Spinal cord (tissue), 9 donors: ENCODE measurements at regions not wholly inside any gene's neighbourhood (a gene's known extent, or its start where the extent isn't known, plus 50 kb on each side); places are given as distances from the start of the nearest gene placed in this dataset.
"Not testable (repeated sequence)": the region's sequence is repeated elsewhere in the genome, so short reads cannot be mapped to it uniquely, and the experiment has no call there.

ENCODE experiments used
- DNase-seq, 6 donors: peaks; one replicate each; pipeline versions ENCODE4 v3.0.0 to v3.0.0-alpha.2; 2013 to 2015; ENCODE audit warnings: low spot score in 6 of 6, low read depth in 4 of 6
- H3K27ac ChIP-seq: one replicate; pipeline ENCODE4 v1.5.1; 2013; ENCODE audit warnings: low read depth, low read length, control low read depth
- H3K27me3 ChIP-seq: one replicate; pipeline ENCODE4 v1.6.1; 2013; ENCODE audit warnings: low read length; ENCODE audit not compliant: control insufficient read depth, insufficient read depth
- H3K36me3 ChIP-seq: one replicate; pipeline ENCODE4 v1.6.1; 2013; ENCODE audit warnings: low read length; ENCODE audit not compliant: control insufficient read depth, insufficient read depth
- H3K4me1 ChIP-seq: one replicate; pipeline ENCODE4 v1.6.1; 2013; ENCODE audit warnings: low read length; ENCODE audit not compliant: control insufficient read depth, insufficient read depth
- H3K4me3 ChIP-seq: one replicate; pipeline ENCODE4 v1.5.1; 2013; ENCODE audit warnings: low read depth, low read length, control low read depth
- H3K9me3 ChIP-seq: one replicate; pipeline ENCODE4 v1.6.1; 2013; ENCODE audit warnings: low read length; ENCODE audit not compliant: control insufficient read depth, insufficient read depth
- WGBS: methylation state at CpG from one replicate; pipeline ENCODE4 v1.1.5; 2013; ENCODE audit warnings: missing lambda C conversion rate; ENCODE audit not compliant: insufficient coverage; 5-methylcytosine and 5-hydroxymethylcytosine counted together
- donor health status: healthy.

DNA sequence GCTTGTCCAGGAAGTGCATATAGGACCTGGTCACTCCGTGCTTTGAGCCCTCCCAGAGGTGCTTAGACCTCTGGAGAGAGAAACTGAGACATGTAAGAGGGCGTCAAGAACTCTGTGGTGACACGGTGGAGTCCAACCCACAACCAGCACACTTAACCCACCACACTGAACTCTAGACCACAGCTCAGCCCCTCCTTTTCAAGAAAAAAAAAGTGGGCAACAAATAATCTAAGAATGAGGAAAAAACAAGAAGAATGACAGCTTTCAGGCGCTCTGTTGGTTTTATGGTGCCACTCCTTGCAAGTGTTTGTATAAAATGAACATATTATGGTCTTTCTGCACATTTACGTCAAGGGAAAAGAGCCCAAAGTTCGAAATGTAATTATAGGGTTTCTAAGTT lies 50.2 kb upstream of the SNAPC3 start:
- Histone ChIP-seq H3K4me1 (peaks cover 5% of the 10 kb centered on the region), H3K27me3 (no peaks in the 10 kb centered on the region), H3K27ac (no peak overlapping the region), H3K9me3 (no peaks in the 10 kb centered on the region), H3K36me3 (no peaks in the 10 kb centered on the region), H3K4me3 (no peak overlapping the region)
- 100% methylated on average over 2 of the region's 6 CpGs for WGBS
- no peak for DNase-seq

DNA sequence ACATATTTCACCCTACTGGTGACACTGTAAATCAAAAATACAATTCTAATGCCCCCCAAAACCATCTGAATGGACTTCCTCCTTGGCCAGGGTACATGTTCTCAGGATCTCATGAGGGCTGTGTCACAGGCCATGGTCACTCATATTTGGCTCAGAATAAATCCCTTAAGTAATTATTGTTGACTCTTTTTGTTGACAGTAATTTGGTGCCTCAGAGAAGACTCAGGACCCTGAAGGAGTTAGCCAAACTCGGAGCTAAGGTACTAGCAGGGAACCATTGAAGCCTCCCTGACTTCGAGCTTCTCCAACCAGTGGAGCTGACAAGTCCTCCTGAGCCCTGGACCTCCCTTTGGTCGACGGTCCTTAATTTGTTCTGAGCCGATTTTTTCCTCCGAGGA lies 51.2 kb upstream of the SNAPC3 start:
- Histone ChIP-seq H3K4me1 (peaks cover 5% of the 10 kb centered on the region), H3K27ac (no peak overlapping the region), H3K36me3 (no peaks in the 10 kb centered on the region), H3K4me3 (no peak overlapping the region), H3K9me3 (no peaks in the 10 kb centered on the region), H3K27me3 (no peaks in the 10 kb centered on the region)
- no peak for DNase-seq
- WGBS: 73% methylated on average over 4 of the region's 6 CpGs

DNA sequence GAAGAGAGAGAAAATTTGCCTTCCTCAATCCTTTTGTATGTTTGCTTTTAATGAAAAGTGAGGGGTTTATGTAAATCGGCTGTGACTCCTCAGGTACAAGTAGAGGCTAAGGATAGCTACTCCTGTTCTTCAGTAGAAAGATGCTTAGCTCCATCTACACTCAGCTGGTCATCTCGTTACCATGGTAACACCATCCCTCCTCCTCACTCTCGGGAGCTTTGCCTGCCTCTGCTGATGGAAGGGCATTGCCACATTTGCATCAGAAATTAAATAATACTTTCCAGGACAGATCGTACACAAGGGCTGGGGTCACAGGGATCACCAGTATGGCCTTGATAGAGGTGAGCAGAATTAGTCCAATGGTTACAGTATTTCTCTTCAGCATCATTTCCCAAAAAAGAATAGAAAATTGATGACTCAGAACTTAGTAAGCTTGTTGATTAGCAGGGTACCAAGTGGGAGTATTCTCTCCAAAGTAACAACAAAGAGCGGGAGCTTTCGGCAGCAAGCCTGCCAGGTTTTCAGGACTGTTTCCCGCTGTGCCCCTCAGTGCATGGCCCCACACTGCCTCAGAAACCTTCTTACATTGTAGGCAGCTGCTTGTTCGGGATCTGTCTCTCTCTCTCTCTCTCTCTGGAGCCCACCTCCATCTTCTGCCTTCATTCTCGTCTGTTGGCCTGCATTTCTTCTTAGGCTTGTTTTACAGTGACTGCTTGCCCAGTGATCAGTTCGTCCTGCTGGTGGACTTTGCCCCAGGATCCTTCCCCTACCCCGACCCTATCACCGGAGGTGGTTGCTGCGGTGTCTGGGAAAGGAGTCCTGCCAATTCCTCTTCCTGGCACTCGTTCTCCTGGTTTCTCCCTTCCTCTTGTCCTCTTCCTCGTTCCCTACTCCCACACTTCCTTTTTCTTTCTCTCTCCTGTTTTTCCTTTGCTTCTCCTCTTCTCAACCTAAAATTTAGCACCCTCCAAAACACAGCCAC lies 51.9 kb upstream of the SNAPC3 start:
- Histone ChIP-seq H3K4me3 (no peak overlapping the region), H3K27ac (no peak overlapping the region), H3K36me3 (no peaks in the 10 kb centered on the region), H3K9me3 (no peaks in the 10 kb centered on the region), H3K27me3 (no peaks in the 10 kb centered on the region), H3K4me1 (peaks cover 5% of the 10 kb centered on the region)
- peak in 4 of 6 donors; percentile 29 to 93 (median 60) for DNase-seq
- WGBS: 72% methylated on average over 12 of the region's 15 CpGs

DNA sequence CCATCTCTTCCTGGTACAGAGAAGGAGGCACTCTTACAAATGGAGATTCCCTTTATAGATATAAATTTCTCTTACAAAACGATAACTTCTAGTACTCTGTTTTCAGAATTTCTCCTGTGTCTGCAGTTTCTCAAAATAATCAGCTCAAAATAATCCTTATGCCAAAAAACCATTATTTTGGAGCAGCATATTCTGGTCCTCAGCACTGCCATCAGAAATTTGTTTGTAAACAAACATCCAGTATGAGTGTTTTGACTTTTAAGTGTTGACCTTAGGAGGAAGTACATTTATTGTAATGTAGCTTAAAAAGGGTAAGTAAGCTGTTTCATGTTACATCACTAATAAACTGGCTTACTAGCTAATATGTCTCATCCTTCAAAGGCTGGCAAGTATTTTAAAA lies 52.8 kb upstream of the SNAPC3 start:
- H3K36me3 ChIP-seq: no peaks in the 10 kb centered on the region
- WGBS: 83% methylated on average over 1 of the region's 1 CpG
- H3K9me3 ChIP-seq: no peaks in the 10 kb centered on the region
- peaks cover 5% of the 10 kb centered on the region for H3K4me1 ChIP-seq
- no peak for DNase-seq
- H3K27me3 ChIP-seq: no peaks in the 10 kb centered on the region
- H3K4me3 ChIP-seq: no peak overlapping the region
- no peak overlapping the region for H3K27ac ChIP-seq

DNA sequence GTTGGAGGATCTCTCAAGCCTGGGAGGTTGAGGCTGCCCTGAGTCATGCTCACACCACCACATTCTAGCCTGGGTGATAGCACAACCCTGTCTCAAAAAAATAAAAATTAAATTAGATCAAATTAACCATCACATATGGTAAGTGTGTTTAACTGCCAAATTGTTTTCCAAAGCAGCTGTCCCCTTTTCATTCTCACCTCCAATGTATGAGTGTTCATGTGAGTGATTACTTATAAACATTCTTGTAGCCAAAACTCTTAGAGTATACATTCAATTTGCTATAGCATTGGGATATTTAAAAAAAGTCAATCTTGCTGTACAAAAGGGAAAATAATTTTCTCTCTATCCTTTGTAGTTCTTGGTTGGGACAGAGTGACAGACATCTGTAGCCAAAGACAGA lies 53.4 kb upstream of the SNAPC3 start:
- H3K36me3 ChIP-seq: no peaks in the 10 kb centered on the region
- H3K9me3 ChIP-seq: no peaks in the 10 kb centered on the region
- no peaks in the 10 kb centered on the region for H3K27me3 ChIP-seq
- H3K27ac ChIP-seq: no peak overlapping the region
- H3K4me3 ChIP-seq: no peak overlapping the region
- no peak for DNase-seq
- peaks cover 5% of the 10 kb centered on the region for H3K4me1 ChIP-seq

DNA sequence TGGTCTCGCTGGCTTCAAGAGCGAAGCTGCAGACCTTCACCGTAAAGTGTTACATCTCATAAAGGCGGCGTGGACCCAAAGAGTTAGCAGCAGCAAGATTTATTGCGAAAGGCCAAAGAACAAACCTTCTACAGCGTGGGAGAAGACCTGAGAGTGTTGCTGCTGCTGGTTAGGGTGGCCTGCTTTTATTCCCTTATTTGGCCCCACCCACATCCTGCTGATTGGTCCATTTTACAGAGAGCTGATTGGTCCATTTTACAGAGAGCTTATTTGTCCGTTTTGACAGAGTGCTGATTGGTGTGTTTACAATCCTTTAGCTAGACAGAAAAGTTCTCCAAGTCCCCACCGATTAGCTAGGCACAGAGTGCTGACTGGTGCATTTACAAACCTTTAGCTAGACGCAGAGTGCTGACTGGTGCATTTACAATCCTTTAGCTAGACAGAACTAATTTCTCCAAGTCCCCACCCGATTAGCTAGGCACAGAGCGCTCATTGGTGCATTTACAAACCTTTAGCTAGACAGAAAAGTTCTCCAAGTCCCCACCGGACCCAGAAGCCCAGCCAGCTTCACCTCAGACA lies 57.6 kb upstream of the SNAPC3 start:
- not testable (repeated sequence) for H3K27me3 ChIP-seq, H3K4me1 ChIP-seq, DNase-seq, H3K27ac ChIP-seq, H3K36me3 ChIP-seq, H3K4me3 ChIP-seq, H3K9me3 ChIP-seq
- WGBS: 85% methylated on average over 13 of the region's 13 CpGs

DNA sequence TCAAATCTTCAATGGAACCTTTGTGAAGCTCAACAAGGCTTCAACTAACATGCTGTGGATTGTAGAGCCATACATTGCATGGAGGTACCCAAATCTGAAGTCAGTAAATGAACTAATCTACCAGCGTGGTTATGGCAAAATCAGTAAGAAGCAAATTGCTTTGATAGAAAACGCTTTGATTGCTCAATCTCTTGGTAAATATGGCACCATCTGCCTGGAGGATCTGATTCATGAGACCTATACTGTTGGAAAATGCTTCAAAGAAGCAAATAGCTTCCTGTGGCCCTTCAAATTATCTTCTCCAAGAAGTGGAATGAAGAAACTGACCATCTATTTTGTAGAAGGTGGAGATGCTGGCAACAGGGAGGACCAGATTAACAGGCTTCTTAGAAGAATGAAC lies 54.7 kb upstream of the TTC39B start:
- Histone ChIP-seq H3K4me1 (no peaks in the 10 kb centered on the region), H3K9me3 (no peaks in the 10 kb centered on the region), H3K27me3 (no peaks in the 10 kb centered on the region), H3K4me3 (no peak overlapping the region), H3K27ac (no peak overlapping the region), H3K36me3 (no peaks in the 10 kb centered on the region)
- 100% methylated on average over 1 of the region's 2 CpGs for WGBS
- no peak for DNase-seq

DNA sequence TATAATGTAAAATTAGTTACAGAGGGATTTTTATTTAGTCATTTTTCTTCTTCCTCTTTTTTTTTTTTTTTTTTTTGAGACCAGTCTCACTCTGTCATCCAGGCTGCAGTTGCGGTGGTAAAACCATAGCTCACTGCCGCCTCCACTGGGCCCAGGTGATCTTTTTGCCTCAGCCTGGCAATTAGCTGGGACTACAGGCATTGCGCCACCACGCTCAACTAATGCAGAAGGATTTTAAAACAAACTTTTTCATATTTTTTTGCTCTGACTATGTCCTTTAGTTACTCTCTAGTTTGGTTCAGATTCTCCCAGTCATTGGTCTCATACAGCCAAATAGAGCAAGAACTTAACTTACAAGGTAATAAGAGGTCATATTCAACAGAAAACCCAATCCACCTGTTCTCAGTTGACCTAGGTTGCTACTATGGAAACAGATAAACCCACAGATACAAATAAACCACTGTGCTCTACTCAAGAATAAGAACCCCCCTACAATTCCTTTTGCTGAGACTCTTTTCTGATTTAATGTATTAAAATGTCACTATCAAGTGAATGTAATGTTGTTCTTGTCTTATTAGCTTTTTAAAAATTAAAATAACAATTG lies 50.1 kb upstream of the TTC39B start:
- 56% methylated on average over 2 of the region's 4 CpGs for WGBS
- Histone ChIP-seq H3K4me3 (no peak overlapping the region), H3K36me3 (no peaks in the 10 kb centered on the region), H3K27ac (no peak overlapping the region), H3K27me3 (no peaks in the 10 kb centered on the region), H3K9me3 (no peaks in the 10 kb centered on the region), H3K4me1 (no peaks in the 10 kb centered on the region)
- no peak for DNase-seq
